ENCODE measurements at regions not wholly inside any gene's neighbourhood (a gene's known extent, or its start where the extent isn't known, plus 50 kb on each side); places are given as distances from the start of the nearest gene placed in this dataset.

GRCh38 chr7:13159467-13160184 lies 472.2 kb downstream of the ARL4A start:
- no peak for DNase-seq

GRCh38 chr7:13161125-13161524 lies 473.7 kb downstream of the ARL4A start:
- DNase-seq = no peak

GRCh38 chr7:13165854-13166253 lies 478.4 kb downstream of the ARL4A start:
- DNase-seq = no peak

- no peak for DNase-seq
Measured at GRCh38 chr7:13166801-13167200, 479.4 kb downstream of the ARL4A start.

DNA sequence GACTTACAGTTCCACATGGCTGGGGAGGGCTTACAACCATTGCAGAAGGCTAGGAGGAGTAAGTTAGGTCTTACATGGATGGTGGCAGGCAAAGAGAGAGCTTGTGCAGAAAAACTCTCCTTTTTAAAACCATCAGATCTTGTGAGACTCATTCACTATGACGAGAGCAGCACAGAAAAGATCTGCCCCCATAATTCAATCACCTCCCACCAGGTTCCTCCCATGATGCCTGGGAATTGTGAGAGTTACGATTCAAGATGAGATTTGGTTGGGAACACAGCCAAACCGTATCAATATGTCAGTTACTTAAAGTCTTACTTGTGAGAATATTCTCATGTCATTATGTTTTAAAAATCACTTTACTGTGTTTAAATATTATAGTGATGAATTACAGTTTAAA lies 481.9 kb downstream of the ARL4A start:
- DNase-seq = no peak

DNA sequence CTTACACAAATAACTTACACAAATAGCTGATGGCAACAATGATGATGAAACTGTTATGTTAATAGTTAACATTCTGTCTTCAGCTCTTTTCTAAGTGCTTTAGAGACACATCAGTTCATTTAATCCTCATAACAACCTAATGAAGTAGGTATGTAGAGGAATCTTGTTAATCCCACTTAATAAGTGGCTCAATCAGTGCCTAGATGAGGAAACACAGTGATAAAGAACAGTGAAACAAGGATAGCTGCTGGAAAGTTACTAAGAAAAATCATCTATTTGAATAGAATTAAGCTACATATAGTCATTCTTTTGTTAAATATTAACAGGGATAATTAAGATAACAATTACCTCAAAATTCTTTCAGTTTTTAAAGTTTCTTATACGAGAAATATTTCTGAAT lies 487.6 kb downstream of the ARL4A start:
- DNase-seq = no peak

- no peak for DNase-seq
Measured at GRCh38 chr7:13179011-13179582, 491.7 kb downstream of the ARL4A start.

DNA sequence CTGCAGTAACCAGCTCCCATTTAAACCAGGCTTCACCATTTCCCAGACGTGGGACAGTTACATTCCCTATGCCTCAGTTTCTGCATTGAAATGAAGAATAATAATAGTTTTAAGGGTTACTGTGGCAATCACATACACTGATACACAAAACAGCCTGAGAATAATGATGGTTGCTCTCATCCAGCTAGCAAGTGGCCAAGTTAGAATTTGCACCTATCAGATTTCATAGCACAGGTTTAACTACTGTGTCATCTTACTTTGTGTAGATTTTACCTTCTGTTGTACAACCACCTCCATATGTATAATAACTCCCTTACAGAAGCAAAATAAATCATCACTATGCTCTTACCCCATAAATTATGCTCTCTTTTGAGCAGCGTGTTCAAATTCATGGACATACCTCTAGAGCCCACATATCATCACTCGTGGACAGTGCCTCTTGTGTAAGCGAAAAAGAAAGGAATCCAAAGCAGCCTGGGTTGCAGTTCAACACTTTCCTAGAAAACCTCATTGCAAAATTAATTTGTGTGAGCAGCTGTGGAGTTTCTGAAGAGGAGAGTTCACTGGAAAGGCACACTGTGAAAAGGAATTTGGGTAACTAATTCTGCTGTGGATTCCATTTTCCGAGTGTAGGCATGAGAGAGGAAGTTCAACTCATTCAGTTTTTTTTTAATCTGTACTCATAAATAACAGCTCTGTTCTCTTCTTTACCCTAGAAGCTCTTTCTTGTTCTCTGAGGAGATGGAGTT lies 492.5 kb downstream of the ARL4A start:
- DNase-seq = peak; percentile 26

DNA sequence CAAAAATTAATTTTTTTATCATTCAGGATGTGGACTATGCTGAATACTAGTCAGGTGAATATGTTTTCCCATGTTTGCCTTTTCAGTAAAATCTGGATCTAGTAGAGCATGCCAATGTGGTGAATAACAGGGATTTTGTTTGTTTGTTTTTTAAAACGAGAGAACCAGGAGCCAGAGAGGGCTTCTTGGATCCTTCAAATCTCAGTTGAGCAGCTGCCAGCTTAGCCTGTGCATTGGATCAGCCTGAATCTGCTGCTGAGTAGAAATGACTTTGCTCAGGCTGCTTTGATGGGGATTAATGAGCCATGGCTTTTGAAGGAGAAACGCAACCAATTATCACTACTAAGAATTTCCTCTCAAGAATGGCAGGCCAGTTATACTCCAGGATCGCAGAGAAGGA lies 493.8 kb downstream of the ARL4A start:
- DNase-seq = peak; percentile 46

DNA sequence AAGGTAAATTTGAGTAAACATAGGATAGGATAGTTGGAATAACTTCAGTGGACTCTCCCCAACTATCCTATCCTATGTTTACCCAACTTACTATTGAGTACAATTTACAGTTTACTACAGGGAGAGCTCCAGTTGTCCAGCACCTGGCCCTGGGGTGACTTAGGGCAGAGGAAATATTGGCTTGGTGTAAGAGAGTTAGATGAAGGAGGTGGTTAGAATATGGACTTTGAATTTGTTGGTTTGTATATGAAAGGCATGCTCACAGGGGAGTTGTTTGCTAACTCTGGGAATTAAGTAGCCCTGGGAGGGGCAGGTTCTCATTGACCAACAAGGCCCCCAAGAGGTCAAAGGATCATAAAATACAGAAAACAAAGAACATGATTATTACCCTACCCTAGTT lies 497.7 kb downstream of the ARL4A start:
- no peak for DNase-seq

- no peak for DNase-seq
Measured at GRCh38 chr7:13188236-13188805, 500.9 kb downstream of the ARL4A start.

GRCh38 chr7:13188922-13189321 lies 501.5 kb downstream of the ARL4A start:
- DNase-seq = no peak

GRCh38 chr7:13189668-13190067 lies 502.2 kb downstream of the ARL4A start:
- DNase-seq = no peak

DNA sequence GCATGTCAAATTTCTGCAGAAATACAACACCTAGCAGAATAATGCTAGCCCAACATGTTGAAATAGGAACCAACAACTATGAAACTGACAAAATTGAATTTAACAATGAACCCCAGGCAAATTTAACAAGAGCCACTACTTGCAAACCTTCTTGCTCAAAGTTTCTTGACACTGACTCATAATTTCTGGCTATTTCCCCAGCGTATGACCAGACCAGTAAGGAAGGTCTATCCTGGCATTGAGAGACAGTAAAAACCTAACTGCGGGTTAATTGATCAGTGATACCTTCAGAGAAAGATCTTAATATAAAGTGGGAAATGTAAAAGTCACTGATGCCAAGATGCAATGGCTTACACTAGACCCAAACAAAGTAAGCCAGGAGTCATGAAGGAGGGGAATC lies 510.1 kb downstream of the ARL4A start:
- no peak for DNase-seq

DNA sequence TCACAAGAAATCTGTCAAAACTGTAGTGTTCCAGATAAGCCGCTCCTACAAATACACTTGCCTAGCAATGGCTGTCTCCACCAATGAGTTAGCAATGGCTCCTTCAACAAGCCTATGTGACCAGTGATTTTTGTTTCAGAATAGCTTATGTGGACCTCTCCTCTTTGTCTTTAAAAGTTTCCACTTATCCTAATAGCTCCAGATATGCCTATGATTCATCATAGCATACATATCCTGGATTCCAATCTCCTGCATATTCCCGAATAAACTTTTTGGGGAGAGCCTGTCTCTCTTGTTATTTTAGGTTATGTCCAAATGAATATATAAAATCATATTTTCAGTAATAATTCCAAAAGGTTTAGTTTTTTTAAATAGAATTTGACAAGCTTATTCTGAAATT lies 510.6 kb downstream of the ARL4A start:
- DNase-seq = no peak

DNA sequence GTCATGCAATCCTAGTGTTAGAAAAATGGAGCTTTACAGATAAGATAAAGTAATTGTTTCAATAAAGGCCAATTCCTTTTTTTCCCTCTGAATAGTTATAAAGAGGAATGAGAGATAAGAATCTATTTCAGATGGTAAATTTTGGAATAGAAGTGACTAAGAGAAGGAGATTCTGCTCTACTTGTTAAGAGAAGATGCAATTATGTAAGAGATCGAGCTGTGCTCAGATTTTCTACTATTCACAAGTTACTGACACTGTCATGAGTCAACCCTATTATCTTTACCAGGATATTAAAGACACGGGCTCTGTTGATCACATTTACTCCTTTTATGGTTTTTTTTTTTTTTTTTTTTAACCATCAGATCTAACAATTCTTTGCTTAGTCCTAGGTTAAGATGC lies 511.3 kb downstream of the ARL4A start:
- DNase-seq = no peak

DNA sequence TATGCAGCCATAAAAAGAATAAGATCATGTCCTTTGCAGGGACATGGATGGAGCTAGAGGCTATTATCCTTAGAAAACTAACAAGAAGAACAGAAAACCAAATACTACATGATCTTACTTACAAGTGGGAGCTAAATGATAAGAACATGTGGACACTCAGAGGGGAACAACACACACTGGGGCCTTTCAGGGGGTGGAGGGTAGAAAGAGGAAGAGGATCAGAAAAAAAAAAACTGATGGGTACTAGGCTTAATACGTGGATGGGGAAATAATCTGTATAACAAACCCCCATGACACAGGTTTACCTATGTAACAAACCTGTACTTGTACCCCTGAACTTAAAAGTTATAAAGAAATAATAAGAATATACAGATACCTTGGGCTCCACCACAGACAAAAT lies 514.2 kb downstream of the ARL4A start:
- DNase-seq = no peak

GRCh38 chr7:13217768-13218167 lies 530.3 kb downstream of the ARL4A start:
- DNase-seq = no peak

DNA sequence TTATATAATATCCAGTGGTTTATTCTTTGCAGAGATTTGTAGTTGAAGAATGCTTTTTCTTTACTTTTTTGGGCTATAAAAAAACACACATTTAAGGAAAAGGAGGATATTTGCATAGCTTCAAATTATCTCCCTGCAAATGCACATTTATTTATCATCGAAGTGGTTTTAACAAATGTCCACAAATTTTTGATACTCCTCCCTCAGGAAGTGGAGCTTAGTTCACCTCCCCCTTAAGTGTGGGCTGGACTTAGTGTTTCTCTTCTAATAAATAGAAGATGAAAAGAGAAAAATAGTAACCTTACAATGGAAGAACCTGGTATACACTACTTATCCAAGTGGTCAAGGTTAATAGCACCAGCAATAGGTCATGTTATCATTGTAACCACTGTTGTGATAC lies 537.6 kb downstream of the ARL4A start:
- no peak for DNase-seq

DNA sequence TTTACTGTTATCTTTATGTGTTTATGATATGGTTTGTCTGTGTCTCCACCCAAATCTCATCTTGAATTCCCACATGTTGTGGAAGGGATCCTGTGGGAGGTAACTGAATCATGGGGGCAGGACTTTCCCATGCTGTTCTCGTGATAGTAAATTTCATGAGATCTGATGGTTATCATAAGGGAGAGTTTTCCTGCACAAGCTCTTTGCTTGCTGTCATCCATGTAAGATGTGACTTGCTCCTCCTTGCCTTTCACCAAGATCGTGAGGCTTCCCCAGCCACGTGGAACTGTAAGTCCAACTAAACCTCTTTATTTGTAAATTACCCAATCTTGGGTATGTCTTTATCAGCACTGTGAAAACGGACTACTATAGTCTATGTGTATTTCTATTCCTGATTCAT lies 539.0 kb downstream of the ARL4A start:
- DNase-seq = no peak

- no peak for DNase-seq
Measured at GRCh38 chr7:13231216-13231615, 543.8 kb downstream of the ARL4A start.

- DNase-seq = peak; percentile 30
Measured at GRCh38 chr7:13235436-13235835, 548.0 kb downstream of the ARL4A start.

DNA sequence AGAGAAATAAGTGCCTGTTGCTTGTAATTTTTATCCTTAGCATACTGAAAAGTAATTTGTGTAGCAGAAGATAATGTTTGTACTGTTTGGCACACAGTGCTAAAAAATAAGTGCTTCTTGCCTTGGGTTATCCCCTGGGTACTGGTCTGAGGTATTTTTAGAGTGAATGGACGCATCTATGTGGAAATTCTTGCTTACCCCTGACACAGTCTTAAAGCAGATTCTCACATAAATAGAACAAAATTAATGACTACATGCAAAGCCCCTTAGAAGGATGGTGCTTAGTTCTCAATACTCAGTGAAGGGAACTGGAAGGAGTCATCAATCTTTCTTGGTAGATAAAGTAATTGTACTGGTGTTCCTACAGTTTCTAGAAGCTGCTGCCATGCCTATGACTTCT lies 548.6 kb downstream of the ARL4A start:
- DNase-seq = no peak

GRCh38 chr7:13240349-13240748 lies 552.9 kb downstream of the ARL4A start:
- no peak for DNase-seq

Measured in NCI-H2171 (cell line).